Adrenal gland (tissue), 5 donors: ENCODE measurements at regions not wholly inside any gene's neighbourhood (a gene's known extent, or its start where the extent isn't known, plus 50 kb on each side); places are given as distances from the start of the nearest gene placed in this dataset.

Source experiments
- POLR2A ChIP-seq, 2 donors: fragments of 450-650 bp; IDR thresholded peaks; one replicate each; pipeline ENCODE4 v1.6.1; 2017; ENCODE audit warnings: antibody characterized with exemption in 2 of 2, mild to moderate bottlenecking in 2 of 2, moderate library complexity in 1 of 2
- TF ChIP-seq, protein P1 (sequence below), 6 experiments: fragments of 450-650 bp in 4 of 6; fragments of 200-600 bp in 2 of 6; sonication (generic) in 1 of 6; IDR thresholded peaks; 1 replicate in 5 of 6; 2 replicates in 1 of 6; pipeline versions ENCODE4 v1.5.1 to v1.8.0; 2016 to 2021; ENCODE audit warnings: antibody characterized with exemption in 6 of 6, mild to moderate bottlenecking in 2 of 6, moderate library complexity in 1 of 6
- donor health status: DM: no; HTN: no; CAD: no.

DNA sequence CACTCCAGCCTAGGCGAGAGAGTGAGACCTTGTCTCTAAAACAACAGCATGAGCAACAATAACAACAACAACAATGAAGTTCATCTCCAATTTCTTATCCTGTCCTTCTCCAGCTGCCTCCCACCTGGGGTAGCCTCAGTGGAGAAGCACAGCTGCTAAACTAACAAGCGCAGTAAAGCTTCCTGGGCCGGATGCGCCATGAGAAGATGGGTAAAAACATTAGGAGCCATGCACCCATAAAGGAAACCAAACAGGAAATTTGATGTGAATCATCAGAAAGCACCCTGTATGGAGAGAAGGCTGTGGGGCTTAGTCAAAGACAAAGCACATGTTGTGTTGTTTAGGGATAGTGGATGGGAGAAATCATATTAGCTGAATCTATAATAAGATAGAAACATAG, 61.1 kb upstream of the CCN6 start:
- TF ChIP-seq, protein P1, sequence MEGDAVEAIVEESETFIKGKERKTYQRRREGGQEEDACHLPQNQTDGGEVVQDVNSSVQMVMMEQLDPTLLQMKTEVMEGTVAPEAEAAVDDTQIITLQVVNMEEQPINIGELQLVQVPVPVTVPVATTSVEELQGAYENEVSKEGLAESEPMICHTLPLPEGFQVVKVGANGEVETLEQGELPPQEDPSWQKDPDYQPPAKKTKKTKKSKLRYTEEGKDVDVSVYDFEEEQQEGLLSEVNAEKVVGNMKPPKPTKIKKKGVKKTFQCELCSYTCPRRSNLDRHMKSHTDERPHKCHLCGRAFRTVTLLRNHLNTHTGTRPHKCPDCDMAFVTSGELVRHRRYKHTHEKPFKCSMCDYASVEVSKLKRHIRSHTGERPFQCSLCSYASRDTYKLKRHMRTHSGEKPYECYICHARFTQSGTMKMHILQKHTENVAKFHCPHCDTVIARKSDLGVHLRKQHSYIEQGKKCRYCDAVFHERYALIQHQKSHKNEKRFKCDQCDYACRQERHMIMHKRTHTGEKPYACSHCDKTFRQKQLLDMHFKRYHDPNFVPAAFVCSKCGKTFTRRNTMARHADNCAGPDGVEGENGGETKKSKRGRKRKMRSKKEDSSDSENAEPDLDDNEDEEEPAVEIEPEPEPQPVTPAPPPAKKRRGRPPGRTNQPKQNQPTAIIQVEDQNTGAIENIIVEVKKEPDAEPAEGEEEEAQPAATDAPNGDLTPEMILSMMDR (IDR thresholded peaks at IDR 0.05) = no peak
- TF ChIP-seq POLR2A (IDR thresholded peaks at IDR 0.05) = no peak
